Limb (tissue), 2 donors: ENCODE measurements at regions not wholly inside any gene's neighbourhood (a gene's known extent, or its start where the extent isn't known, plus 50 kb on each side); places are given as distances from the start of the nearest gene placed in this dataset.

Experiments used
- DNase-seq, 2 donors: peaks; one replicate each; pipeline ENCODE4 v3.0.0-alpha.2; 2016; ENCODE audit errors: extremely low spot score in 2 of 2

GRCh38 chr20:57793421-57793820 is 83.6 kb upstream of the PMEPA1 start:
- DNase-seq = no peak

GRCh38 chr20:57792386-57793080 is 82.7 kb upstream of the PMEPA1 start:
- no peak for DNase-seq

GRCh38 chr20:57791966-57792365 is 82.2 kb upstream of the PMEPA1 start:
- DNase-seq = no peak

- DNase-seq = no peak
Measured at GRCh38 chr20:57791178-57791962, 81.6 kb upstream of the PMEPA1 start.

- DNase-seq = peak in 1 of 2 donors; percentile 4
Measured at GRCh38 chr20:57790176-57790575, 80.4 kb upstream of the PMEPA1 start.

GRCh38 chr20:57788936-57789613 is 79.3 kb upstream of the PMEPA1 start:
- peak in 1 of 2 donors; percentile 12 for DNase-seq

- peak in 1 of 2 donors; percentile 9 for DNase-seq
Measured at GRCh38 chr20:57787990-57788781, 78.4 kb upstream of the PMEPA1 start.

GRCh38 chr20:57787151-57787989 is 77.6 kb upstream of the PMEPA1 start:
- DNase-seq = peak in 1 of 2 donors; percentile 18

GRCh38 chr20:57786304-57786932 is 76.6 kb upstream of the PMEPA1 start:
- DNase-seq = peak in 1 of 2 donors; percentile 5

- DNase-seq = peak in 1 of 2 donors; percentile 5
Measured at GRCh38 chr20:57785720-57786119, 75.9 kb upstream of the PMEPA1 start.

- DNase-seq = no peak
Measured at GRCh38 chr20:57785061-57785460, 75.2 kb upstream of the PMEPA1 start.

GRCh38 chr20:57783956-57784837 is 74.4 kb upstream of the PMEPA1 start:
- DNase-seq = no peak

GRCh38 chr20:57783196-57783595 is 73.4 kb upstream of the PMEPA1 start:
- no peak for DNase-seq

- DNase-seq = no peak
Measured at GRCh38 chr20:57782631-57783041, 72.8 kb upstream of the PMEPA1 start.

- DNase-seq = no peak
Measured at GRCh38 chr20:57781901-57782300, 72.1 kb upstream of the PMEPA1 start.

- no peak for DNase-seq
Measured at GRCh38 chr20:57780906-57781305, 71.1 kb upstream of the PMEPA1 start.

- DNase-seq = no peak
Measured at GRCh38 chr20:57780398-57780797, 70.6 kb upstream of the PMEPA1 start.

GRCh38 chr20:57779401-57780003 is 69.7 kb upstream of the PMEPA1 start:
- no peak for DNase-seq

GRCh38 chr20:57777911-57778310 is 68.1 kb upstream of the PMEPA1 start:
- DNase-seq = no peak
